ENCODE measurements at regions not wholly inside any gene's neighbourhood (a gene's known extent, or its start where the extent isn't known, plus 50 kb on each side); places are given as distances from the start of the nearest gene placed in this dataset.
"Not testable (repeated sequence)": the region's sequence is repeated elsewhere in the genome, so short reads cannot be mapped to it uniquely, and the experiment has no call there.

- no peak for DNase-seq (ENCODE audit: low read depth in 4 of 4, low spot score in 3 of 4)
Measured at GRCh38 chr10:18735711-18736110, 76.5 kb downstream of the ARL5B start.

- no peak for DNase-seq (ENCODE audit: low read depth in 4 of 4, low spot score in 3 of 4)
Measured at GRCh38 chr10:18737236-18737635, 78.0 kb downstream of the ARL5B start.

DNA sequence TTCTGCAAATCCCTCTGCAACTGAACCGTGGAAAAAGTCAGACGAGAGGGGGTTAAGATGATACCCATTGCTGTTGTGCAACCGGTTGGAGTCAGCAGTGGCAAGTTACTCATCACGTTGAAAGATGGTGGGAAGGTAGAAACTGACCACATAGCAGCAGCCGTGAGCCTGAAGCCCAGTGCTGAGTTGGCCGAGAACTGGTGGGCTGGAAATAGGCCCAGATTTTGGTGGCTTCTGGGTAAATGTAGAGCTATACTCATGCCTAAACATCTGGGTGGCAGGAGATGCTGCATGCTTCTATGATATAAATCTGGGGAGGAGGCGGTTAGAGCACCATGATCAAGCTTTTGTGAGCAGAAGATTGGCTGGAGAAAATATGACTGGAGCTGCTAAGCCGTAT is 78.6 kb downstream of the ARL5B start:
- DNase-seq (ENCODE audit: low read depth in 4 of 4, low spot score in 3 of 4) = no peak

GRCh38 chr10:18738835-18739234 is 79.6 kb downstream of the ARL5B start:
- no peak for DNase-seq (ENCODE audit: low read depth in 4 of 4, low spot score in 3 of 4)

- no peak for DNase-seq (ENCODE audit: low read depth in 4 of 4, low spot score in 3 of 4)
Measured at GRCh38 chr10:18743926-18744325, 84.7 kb downstream of the ARL5B start.

GRCh38 chr10:18753312-18753895 is 94.2 kb downstream of the ARL5B start:
- DNase-seq (ENCODE audit: low read depth in 4 of 4, low spot score in 3 of 4) = no peak

DNA sequence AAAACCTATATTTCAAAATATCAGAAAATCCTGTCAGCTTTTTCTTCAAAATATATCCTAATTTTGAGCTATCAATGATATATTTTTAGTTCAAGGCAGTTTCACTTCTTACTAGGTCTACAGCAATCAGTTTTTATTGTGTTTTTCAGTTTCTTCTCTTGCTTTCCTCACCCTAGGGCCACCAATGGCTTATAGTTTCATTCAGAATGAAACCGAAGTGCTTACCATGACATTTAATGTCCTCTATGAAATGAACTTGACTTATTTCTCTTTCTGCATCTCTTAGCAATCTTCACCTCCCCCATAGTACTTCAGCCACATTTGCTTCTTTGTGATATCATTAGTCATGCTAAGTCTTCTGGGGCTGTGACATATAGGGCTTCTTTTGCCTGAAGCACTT is 100.3 kb downstream of the ARL5B start:
- no peak for DNase-seq (ENCODE audit: low read depth in 4 of 4, low spot score in 3 of 4)

DNA sequence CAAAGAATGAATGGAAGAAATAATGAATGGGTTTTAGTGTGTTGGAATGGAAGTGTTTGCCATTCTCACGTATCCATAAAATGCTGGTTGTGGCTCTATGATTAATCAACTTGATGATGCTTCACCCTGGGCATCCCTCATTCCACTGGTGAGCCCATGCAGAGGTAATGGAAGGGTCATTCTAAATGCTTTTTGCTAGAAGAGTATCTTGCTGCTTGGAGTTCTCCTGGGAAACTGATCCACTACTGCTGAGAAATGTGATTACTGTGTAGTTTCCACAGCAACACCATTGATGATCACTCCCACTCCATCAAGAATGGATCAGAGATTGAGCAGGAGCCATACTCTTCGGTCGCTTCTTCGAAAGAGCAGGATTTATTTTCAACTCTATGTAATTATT is 101.6 kb downstream of the ARL5B start:
- DNase-seq (ENCODE audit: low read depth in 4 of 4, low spot score in 3 of 4) = no peak

GRCh38 chr10:18767981-18768380 is 108.8 kb downstream of the ARL5B start:
- no peak for DNase-seq (ENCODE audit: low read depth in 4 of 4, low spot score in 3 of 4)

- DNase-seq (ENCODE audit: low read depth in 4 of 4, low spot score in 3 of 4) = no peak
Measured at GRCh38 chr10:18773180-18773579, 113.9 kb downstream of the ARL5B start.

GRCh38 chr10:18777258-18777657 is 118.0 kb downstream of the ARL5B start:
- DNase-seq (ENCODE audit: low read depth in 4 of 4, low spot score in 3 of 4) = no peak

GRCh38 chr10:18786478-18786877 is 127.2 kb downstream of the ARL5B start:
- DNase-seq (ENCODE audit: low read depth in 4 of 4, low spot score in 3 of 4) = peak in 3 of 4 donors; percentile 12 to 26 (median 17)

DNA sequence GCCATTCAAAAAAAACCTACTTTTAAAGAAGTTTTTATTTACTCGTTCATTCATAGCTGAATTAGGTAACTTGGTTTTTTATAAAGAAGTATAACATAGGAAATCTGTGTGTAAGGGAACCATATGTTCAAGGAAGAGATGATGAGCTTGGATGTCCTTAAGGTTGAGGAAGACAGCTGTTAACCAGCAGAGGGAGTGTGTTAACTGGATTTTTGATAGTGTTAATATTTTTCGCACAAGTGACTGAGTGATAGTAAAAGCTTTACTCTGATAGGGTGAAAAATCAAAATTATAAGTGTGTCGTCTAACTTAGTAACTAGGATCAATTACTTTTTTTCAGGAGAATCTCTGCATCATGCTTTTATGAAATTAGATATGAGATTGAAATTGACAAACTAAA is 134.7 kb downstream of the ARL5B start:
- DNase-seq (ENCODE audit: low read depth in 4 of 4, low spot score in 3 of 4) = no peak

DNA sequence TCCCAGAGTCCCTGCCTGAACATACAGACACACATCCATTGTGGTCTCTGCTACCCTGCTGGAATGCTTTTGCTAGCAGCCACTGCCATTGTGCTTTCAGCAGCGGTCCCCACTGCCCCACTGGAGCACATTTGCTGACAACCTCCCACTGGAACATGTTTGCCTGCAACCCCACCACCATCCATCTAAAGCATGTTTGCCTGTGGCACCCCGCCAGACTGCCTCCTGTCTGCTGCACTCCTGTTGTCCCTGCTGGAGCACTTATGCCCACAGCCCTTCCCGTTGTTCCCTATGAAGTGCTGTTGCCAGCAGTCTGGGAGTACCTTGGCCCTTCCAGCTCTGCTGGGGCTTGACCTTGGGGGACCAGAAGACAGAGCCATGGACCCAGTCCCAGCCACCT is 136.3 kb downstream of the ARL5B start:
- DNase-seq (ENCODE audit: low read depth in 4 of 4, low spot score in 3 of 4) = no peak

DNA sequence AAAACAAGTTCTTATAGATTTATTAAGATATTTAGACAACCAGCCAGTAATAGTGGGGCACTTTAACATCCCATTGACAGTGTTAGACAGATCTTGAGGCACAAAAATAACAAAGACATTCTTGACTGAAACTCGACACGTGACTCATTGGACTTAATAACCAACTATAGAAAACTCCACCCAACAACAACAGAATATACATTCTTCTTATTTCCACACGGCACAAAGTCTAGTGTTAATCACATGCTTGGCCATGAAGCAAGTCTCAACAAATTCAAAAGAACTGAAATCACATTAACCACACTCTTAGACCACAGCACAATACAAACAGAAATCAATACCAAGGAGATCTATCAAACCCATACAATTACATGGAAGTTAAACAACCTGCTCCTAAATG is 138.1 kb downstream of the ARL5B start:
- no peak for DNase-seq (ENCODE audit: low read depth in 4 of 4, low spot score in 3 of 4)

DNA sequence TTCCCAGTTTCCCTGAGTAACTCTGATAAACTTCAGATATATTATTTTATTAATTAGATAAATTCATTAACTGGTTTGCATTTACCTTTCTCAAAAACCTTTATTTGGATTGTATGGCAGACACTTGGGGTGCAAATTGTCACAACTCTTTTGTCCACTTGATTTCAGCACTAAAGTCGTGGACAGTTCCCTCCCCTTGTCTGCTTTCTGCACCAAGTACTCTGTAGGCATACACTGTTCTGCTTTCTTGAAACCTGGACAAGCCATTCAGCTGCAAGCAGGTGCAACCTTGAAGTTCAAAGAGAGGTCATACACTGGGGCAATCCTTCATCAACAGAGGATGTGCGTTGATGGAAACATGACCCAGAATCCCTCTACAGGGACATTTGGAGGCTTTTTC is 162.9 kb downstream of the ARL5B start:
- peak; percentile 21 to 72 (median 40) for DNase-seq (ENCODE audit: low read depth in 4 of 4, low spot score in 3 of 4)

GRCh38 chr10:18829259-18829658 is 170.0 kb downstream of the ARL5B start:
- no peak for DNase-seq (ENCODE audit: low read depth in 4 of 4, low spot score in 3 of 4)

DNA sequence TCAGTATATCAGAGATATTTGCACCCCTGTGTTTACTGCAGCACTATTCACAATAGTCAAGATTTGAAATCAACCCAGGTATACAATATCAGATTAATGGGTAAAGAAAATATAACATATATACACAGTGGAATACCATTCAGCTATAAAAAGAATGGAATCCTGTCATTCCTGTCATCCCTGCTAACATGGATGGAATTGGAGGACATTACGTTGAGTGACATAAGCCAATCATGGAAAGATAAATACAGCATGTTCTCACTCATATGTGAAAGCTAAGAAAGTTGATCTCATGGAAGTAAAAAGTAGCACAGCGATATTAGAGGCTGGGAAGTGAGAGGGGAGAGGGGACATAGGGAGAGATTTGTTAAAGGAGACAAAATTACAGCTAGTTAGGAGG is 171.0 kb downstream of the ARL5B start:
- DNase-seq (ENCODE audit: low read depth in 4 of 4, low spot score in 3 of 4) = no peak

- not testable (repeated sequence) for DNase-seq (ENCODE audit: low read depth in 4 of 4, low spot score in 3 of 4)
Measured at GRCh38 chr10:18856623-18857022, 192.0 kb upstream of the MALRD1 start.

DNA sequence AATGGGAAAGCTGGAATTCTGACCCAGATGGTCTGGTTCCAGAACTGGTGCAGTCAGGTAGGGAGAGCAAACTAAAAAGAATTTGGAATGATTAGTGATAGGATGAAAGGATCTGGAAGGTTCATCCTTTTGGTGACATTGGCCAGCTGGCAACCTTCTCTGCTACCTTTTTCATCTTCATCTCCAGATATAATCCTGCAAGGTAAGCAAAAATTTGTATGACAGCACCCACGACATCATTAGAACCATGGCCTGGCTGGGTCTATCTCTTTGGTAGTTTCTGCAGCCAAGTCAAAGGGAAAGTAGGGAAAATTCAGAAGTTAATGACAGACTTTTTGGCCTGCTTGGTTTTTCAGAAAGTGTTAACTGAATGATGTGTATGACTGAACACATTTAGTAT is 188.9 kb upstream of the MALRD1 start:
- no peak for DNase-seq (ENCODE audit: low read depth in 4 of 4, low spot score in 3 of 4)

DNA sequence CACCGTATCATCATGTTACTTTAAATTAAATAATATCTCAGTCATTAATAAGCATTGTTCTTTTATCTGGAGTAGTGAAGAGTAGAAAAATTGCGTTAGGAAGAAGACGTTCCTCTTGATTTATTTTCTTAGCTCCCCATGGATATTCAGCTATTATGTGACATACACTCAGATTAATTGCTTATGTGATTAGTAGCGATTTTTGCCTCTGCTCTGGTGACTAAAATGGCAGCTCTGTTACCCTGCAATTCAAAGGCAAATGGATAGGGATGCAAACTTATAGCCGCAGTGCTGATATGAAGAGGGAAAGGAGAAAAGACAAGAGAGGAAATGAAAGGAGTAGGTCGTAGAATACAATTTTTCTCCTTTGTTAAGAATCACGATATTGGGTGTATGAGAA is 188.4 kb upstream of the MALRD1 start:
- no peak for DNase-seq (ENCODE audit: low read depth in 4 of 4, low spot score in 3 of 4)

GRCh38 chr10:18860631-18861240 is 187.9 kb upstream of the MALRD1 start:
- peak in 3 of 4 donors; percentile 10 to 27 (median 18) for DNase-seq (ENCODE audit: low read depth in 4 of 4, low spot score in 3 of 4)

DNA sequence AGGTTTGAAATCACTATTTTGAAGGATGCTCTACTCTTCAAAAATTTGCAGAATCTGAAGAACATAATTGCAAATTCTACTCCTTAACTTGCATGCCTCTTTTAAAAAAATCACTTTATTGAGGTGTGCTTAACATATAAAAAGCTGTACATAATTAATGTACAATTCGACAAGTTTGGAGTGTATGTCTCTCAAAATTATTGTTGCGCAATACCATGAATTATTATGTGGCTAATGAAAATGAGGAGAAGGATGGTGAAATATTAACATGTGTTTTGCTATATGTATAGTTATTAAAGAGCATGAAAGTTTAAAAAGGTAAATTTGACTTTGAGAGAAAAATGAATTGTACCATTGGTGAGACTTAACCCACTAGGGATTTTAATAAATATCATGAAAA is 187.2 kb upstream of the MALRD1 start:
- no peak for DNase-seq (ENCODE audit: low read depth in 4 of 4, low spot score in 3 of 4)
